ENCODE measurements at regions not wholly inside any gene's neighbourhood (a gene's known extent, or its start where the extent isn't known, plus 50 kb on each side); places are given as distances from the start of the nearest gene placed in this dataset.

DNA sequence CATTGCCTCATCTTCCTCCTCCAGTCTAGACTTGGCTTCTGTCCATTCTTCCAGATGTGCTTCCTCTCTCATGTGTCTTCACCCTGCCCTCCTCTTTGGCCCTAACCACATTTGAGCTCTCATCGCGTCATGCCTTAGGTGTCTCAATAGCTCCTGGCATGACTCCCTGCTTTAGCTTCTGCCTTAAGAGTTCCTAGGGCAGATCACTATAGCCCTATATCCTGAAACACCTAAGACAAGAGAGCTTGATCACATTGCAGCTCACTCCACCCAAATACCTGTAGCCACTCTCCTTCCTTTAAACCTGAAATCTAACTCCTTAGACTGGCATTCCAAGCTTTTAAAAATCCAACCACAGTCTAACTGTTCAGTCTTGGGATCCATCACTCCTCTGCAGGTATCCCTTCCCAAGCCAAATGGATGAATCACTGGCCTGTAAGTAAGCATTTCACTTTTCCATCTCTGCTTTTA is 69.0 kb upstream of the STXBP5 start:
- Histone ChIP-seq H3K4me1 (replicated peaks) (no peaks in the 10 kb centered on the region), H3K27me3 (replicated peaks) (0 out of 2 replicates have a peak, but pooled peaks cover 3% of the 10 kb centered on the region), H3K9me3 (replicated peaks) (no peaks in the 10 kb centered on the region), H3K4me3 (no peak overlapping the region), H3K36me3 (no peaks in the 10 kb centered on the region), H3K27ac (no peak overlapping the region)
- no peak for DNase-seq (ENCODE audit: low read depth in 1 of 2, low spot score in 2 of 2)

- 0 out of 2 replicates have a peak, but pooled peaks cover 3% of the 10 kb centered on the region for H3K27me3 ChIP-seq (replicated peaks)
- H3K36me3 ChIP-seq = no peaks in the 10 kb centered on the region
- H3K9me3 ChIP-seq (replicated peaks) = no peaks in the 10 kb centered on the region
- H3K4me3 ChIP-seq = no peak overlapping the region
- H3K27ac ChIP-seq = no peak overlapping the region
- no peak for DNase-seq (ENCODE audit: low read depth in 1 of 2, low spot score in 2 of 2)
- H3K4me1 ChIP-seq (replicated peaks) = no peaks in the 10 kb centered on the region
Observed at GRCh38 chr6:147136057-147136456, 68.2 kb upstream of the STXBP5 start.

DNA sequence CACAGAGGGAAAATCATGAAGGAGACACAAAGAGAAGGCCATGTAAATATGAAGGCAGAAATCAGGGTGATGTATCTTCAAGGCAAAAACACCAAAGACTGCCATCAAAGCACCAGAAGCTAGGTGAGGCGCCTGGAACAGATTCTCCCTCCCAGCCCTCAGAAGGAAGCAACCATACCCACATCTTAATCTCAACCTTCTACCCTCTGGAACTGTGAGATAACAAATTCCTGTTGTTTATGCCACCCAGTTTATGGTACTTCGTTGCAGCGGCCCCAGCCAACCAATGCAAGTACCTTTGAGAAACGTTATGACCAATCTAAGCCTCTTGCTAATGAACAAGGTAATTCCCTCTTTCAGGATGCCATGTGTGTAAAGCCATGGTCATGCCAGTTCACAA is 66.2 kb upstream of the STXBP5 start:
- Histone ChIP-seq H3K36me3 (no peaks in the 10 kb centered on the region), H3K4me3 (no peak overlapping the region), H3K9me3 (replicated peaks) (no peaks in the 10 kb centered on the region), H3K27ac (no peak overlapping the region), H3K27me3 (replicated peaks) (0 out of 2 replicates have a peak, but pooled peaks cover 3% of the 10 kb centered on the region), H3K4me1 (replicated peaks) (no peaks in the 10 kb centered on the region)
- no peak for DNase-seq (ENCODE audit: low read depth in 1 of 2, low spot score in 2 of 2)

GRCh38 chr6:147138835-147139234 is 65.4 kb upstream of the STXBP5 start:
- H3K4me3 ChIP-seq = no peak overlapping the region
- H3K27ac ChIP-seq = no peak overlapping the region
- no peaks in the 10 kb centered on the region for H3K9me3 ChIP-seq (replicated peaks)
- 0 out of 2 replicates have a peak, but pooled peaks cover 3% of the 10 kb centered on the region for H3K27me3 ChIP-seq (replicated peaks)
- H3K36me3 ChIP-seq = no peaks in the 10 kb centered on the region
- H3K4me1 ChIP-seq (replicated peaks) = no peaks in the 10 kb centered on the region
- DNase-seq (ENCODE audit: low read depth in 1 of 2, low spot score in 2 of 2) = no peak

- Histone ChIP-seq H3K27ac (no peak overlapping the region), H3K4me1 (replicated peaks) (no peaks in the 10 kb centered on the region), H3K27me3 (replicated peaks) (0 out of 2 replicates have a peak, but pooled peaks cover 3% of the 10 kb centered on the region), H3K36me3 (no peaks in the 10 kb centered on the region), H3K4me3 (no peak overlapping the region), H3K9me3 (replicated peaks) (no peaks in the 10 kb centered on the region)
- DNase-seq (ENCODE audit: low read depth in 1 of 2, low spot score in 2 of 2) = no peak
Observed at GRCh38 chr6:147141711-147142308, 62.4 kb upstream of the STXBP5 start.

GRCh38 chr6:147142684-147143245 is 61.5 kb upstream of the STXBP5 start:
- H3K4me3 ChIP-seq = no peak overlapping the region
- no peaks in the 10 kb centered on the region for H3K4me1 ChIP-seq (replicated peaks)
- H3K9me3 ChIP-seq (replicated peaks) = no peaks in the 10 kb centered on the region
- no peak overlapping the region for H3K27ac ChIP-seq
- 0 out of 2 replicates have a peak, but pooled peaks cover 3% of the 10 kb centered on the region for H3K27me3 ChIP-seq (replicated peaks)
- H3K36me3 ChIP-seq = no peaks in the 10 kb centered on the region
- no peak for DNase-seq (ENCODE audit: low read depth in 1 of 2, low spot score in 2 of 2)

GRCh38 chr6:147149092-147149491 is 55.1 kb upstream of the STXBP5 start:
- DNase-seq (ENCODE audit: low read depth in 1 of 2, low spot score in 2 of 2) = no peak
- no peak overlapping the region for H3K4me3 ChIP-seq
- H3K27ac ChIP-seq = no peak overlapping the region
- no peaks in the 10 kb centered on the region for H3K9me3 ChIP-seq (replicated peaks)
- H3K4me1 ChIP-seq (replicated peaks) = no peaks in the 10 kb centered on the region
- H3K27me3 ChIP-seq (replicated peaks) = no peaks in the 10 kb centered on the region
- H3K36me3 ChIP-seq = no peaks in the 10 kb centered on the region

DNA sequence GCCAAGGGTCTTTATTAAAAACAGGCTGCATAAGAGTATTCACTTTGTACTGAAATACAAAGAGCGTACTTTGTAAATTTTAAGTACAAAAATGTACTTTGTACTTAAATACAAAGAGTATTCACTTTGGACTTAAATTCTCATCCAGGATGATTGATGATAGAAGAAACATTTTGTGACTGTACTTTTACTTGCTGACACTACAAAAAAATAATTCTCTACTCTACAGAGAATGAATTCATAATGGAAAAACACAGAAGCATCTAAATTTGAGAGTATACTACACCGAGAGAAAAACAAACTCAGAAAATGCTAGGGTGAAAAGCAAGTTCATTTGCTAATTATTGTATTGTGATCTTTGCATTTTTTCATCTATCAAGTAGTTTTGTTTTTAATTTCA is 54.4 kb upstream of the STXBP5 start:
- no peak overlapping the region for H3K27ac ChIP-seq
- no peaks in the 10 kb centered on the region for H3K4me1 ChIP-seq (replicated peaks)
- no peaks in the 10 kb centered on the region for H3K9me3 ChIP-seq (replicated peaks)
- no peaks in the 10 kb centered on the region for H3K27me3 ChIP-seq (replicated peaks)
- DNase-seq (ENCODE audit: low read depth in 1 of 2, low spot score in 2 of 2) = no peak
- no peaks in the 10 kb centered on the region for H3K36me3 ChIP-seq
- no peak overlapping the region for H3K4me3 ChIP-seq

DNA sequence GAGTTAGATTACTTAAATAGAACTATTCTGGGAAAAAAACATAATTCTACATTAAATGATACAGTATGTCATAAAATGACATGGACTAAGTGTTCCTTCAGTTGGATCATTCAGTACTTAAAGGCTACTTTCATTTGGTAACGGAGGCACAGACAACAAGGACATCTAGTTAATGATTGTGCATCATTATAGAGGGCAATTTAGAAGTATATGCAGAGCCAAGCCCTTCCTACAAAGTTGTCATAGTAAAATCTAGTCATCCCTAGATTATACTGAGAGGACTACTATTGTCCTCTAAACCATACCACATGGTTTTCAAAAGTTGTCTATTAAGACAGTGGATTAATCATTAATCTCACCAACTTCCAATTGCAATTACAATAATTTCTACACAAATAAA is 53.9 kb upstream of the STXBP5 start:
- H3K4me1 ChIP-seq (replicated peaks) = no peaks in the 10 kb centered on the region
- H3K27ac ChIP-seq = no peak overlapping the region
- no peak for DNase-seq (ENCODE audit: low read depth in 1 of 2, low spot score in 2 of 2)
- H3K36me3 ChIP-seq = no peaks in the 10 kb centered on the region
- no peak overlapping the region for H3K4me3 ChIP-seq
- no peaks in the 10 kb centered on the region for H3K27me3 ChIP-seq (replicated peaks)
- no peaks in the 10 kb centered on the region for H3K9me3 ChIP-seq (replicated peaks)
